K562 (cell line): ENCODE measurements at regions not wholly inside any gene's neighbourhood (a gene's known extent, or its start where the extent isn't known, plus 50 kb on each side); places are given as distances from the start of the nearest gene placed in this dataset.

Source experiments
- ATAC-seq: fragments of 200-7000 bp; cut with Tn5 transposase; 3 replicates; pipeline ENCODE4 v1.9.1; 2020; ENCODE audit warnings: moderate library complexity
- BruUV-seq: library from RNA; stranded (reverse); fragments of 400-500 nt; replicated peaks from 2 replicates; lab custom pipeline; 2021; lab: Mats Ljungman, UMichigan
- CTCF ChIA-PET: fragments of 300-600 bp; formaldehyde crosslinking; extraction: SDS; loops from one replicate; lab custom pipeline; 2021; ENCODE audit warnings: low intra/inter-chr PET ratio; lab: Yijun Ruan, JAX
- POLR2A ChIA-PET: fragments of 300-600, 350-650 bp; sonication (Branson Sonifier 250); formaldehyde crosslinking; extraction: SDS; loops from one replicate; lab custom pipeline; 2021; ENCODE audit warnings: antibody characterized with exemption, inconsistent platforms; lab: Yijun Ruan, JAX
- DNase-seq, 4 experiments: peaks; one replicate each; pipeline versions ENCODE4 v3.0.0 to v3.0.0-alpha.2; 2011 to 2018; ENCODE audit warnings: low spot score in 3 of 4, mixed read lengths in 3 of 4; ENCODE audit errors: extremely low read depth in 1 of 4
- FAIRE-seq: peaks from 2 replicates; lab custom pipeline; 2011; peaks lifted over from hg19 to GRCh38; lab: Jason Lieb, UNC
- H2AFZ ChIP-seq: 2 replicates; pipeline ENCODE4 v1.6.0; 2011; ENCODE audit warnings: low read depth, low read length, control low read depth, inconsistent platforms
- H3K27ac ChIP-seq: fragments of 200-600 bp; 3 replicates; pipeline ENCODE4 v1.8.0; 2011; ENCODE audit warnings: low read depth, mild to moderate bottlenecking, control low read depth, inconsistent platforms, low read length, moderate library complexity, mixed read lengths; ENCODE audit errors: extremely low read depth
- H3K27me3 ChIP-seq, 2 experiments: fragments of 300-600 bp in 1 of 2; 2 replicates in 1 of 2; 3 replicates in 1 of 2; pipeline versions ENCODE4 v1.6.0 to v1.8.0; 2011; ENCODE audit warnings: inconsistent platforms in 2 of 2, low read length in 2 of 2, mild to moderate bottlenecking in 1 of 2, mixed read lengths in 1 of 2, moderate library complexity in 1 of 2; ENCODE audit not compliant: control insufficient read depth in 2 of 2, insufficient read depth in 2 of 2
- H3K36me3 ChIP-seq: fragments of 300-600 bp; 3 replicates; pipeline ENCODE4 v1.8.0; 2011; ENCODE audit warnings: mild to moderate bottlenecking, low read length, inconsistent platforms; ENCODE audit not compliant: control insufficient read depth, insufficient read depth
- H3K4me1 ChIP-seq, 2 experiments: fragments of 200-600 bp in 1 of 2; replicated peaks in 1 of 2; 2 replicates in 1 of 2; 3 replicates in 1 of 2; pipeline versions ENCODE4 v1.5.1 to v1.8.0; 2011; ENCODE audit warnings: inconsistent platforms in 2 of 2, low read length in 2 of 2, mild to moderate bottlenecking in 1 of 2, mixed read lengths in 1 of 2, moderate library complexity in 1 of 2; ENCODE audit not compliant: control insufficient read depth in 2 of 2, insufficient read depth in 2 of 2
- H3K4me2 ChIP-seq: 2 replicates; pipeline ENCODE4 v1.6.1; 2011; ENCODE audit warnings: low read length, control low read depth, inconsistent platforms, mixed read lengths; ENCODE audit not compliant: insufficient read depth
- H3K4me3 ChIP-seq: fragments of 200-600 bp; sonication (generic), shearing (Covaris generic); 2 replicates; pipeline ENCODE4 v1.5.1; 2016; ENCODE audit warnings: control low read depth, inconsistent platforms
- H3K79me2 ChIP-seq: fragments of 200-600 bp; 3 replicates; pipeline ENCODE4 v1.8.0; 2011; ENCODE audit warnings: low read length, inconsistent platforms; ENCODE audit not compliant: control insufficient read depth, insufficient read depth
- H3K9ac ChIP-seq, 2 experiments: 2 replicates each; pipeline versions ENCODE4 v1.6.0 to v1.6.1; 2011; ENCODE audit warnings: low read depth in 2 of 2, low read length in 2 of 2, control low read depth in 1 of 2, inconsistent platforms in 1 of 2, mild to moderate bottlenecking in 1 of 2, mixed read lengths in 1 of 2; ENCODE audit not compliant: insufficient read depth in 1 of 2
- H3K9me1 ChIP-seq: one replicate; pipeline ENCODE4 v1.6.0; 2011; ENCODE audit warnings: inconsistent platforms, mild to moderate bottlenecking, low read length, moderate library complexity; ENCODE audit not compliant: control insufficient read depth, insufficient read depth
- H3K9me3 ChIP-seq: replicated peaks from 2 replicates; pipeline ENCODE4 v1.5.1; 2011; ENCODE audit warnings: low read depth, low read length, inconsistent platforms; ENCODE audit not compliant: control insufficient read depth, insufficient read depth
- H4K20me1 ChIP-seq: replicated peaks from 2 replicates; pipeline ENCODE4 v1.6.1; 2011; ENCODE audit warnings: low read length, inconsistent platforms, mixed read lengths; ENCODE audit not compliant: control insufficient read depth, insufficient read depth
- ARID3B ChIP-seq: fragments of 250-450 bp; sonication (Bioruptor Pico); IDR thresholded peaks from 2 replicates; pipeline ENCODE4 v1.4.0; 2020; ENCODE audit warnings: borderline replicate concordance
- KLF13 ChIP-seq: fragments of 450-650 bp; IDR thresholded peaks from 2 replicates; pipeline ENCODE4 v1.6.1; 2016; ENCODE audit warnings: missing genetic modification characterization, low read depth, mild to moderate bottlenecking, missing compliant biosample characterization, moderate library complexity, borderline replicate concordance
- NBN ChIP-seq: fragments of 450-650 bp; IDR thresholded peaks from 2 replicates; pipeline ENCODE4 v1.6.1; 2016; ENCODE audit warnings: low read depth, mild to moderate bottlenecking
- NR4A1 ChIP-seq, 2 experiments: fragments of 250-450 bp in 1 of 2; fragments of 450-650 bp in 1 of 2; sonication (Bioruptor Pico) in 1 of 2; IDR thresholded peaks; 2 replicates each; pipeline versions ENCODE4 v1.4.0 to v1.6.1; 2016 to 2020; ENCODE audit warnings: mild to moderate bottlenecking in 2 of 2, missing compliant biosample characterization in 1 of 2, missing genetic modification characterization in 1 of 2, moderate library complexity in 1 of 2
- PPARD ChIP-seq: fragments of 250-450 bp; sonication (Bioruptor Pico); IDR thresholded peaks from 2 replicates; pipeline ENCODE4 v1.8.0; 2022; ENCODE audit warnings: inconsistent platforms, mild to moderate bottlenecking, moderate library complexity
- ZNF316 ChIP-seq: fragments of 450-650 bp; IDR thresholded peaks from 2 replicates; pipeline ENCODE4 v1.6.1; 2016
- ZNF583 ChIP-seq: fragments of 250-450 bp; sonication (Bioruptor Pico); IDR thresholded peaks from 2 replicates; pipeline ENCODE4 v1.4.0; 2020
- WGBS: fragments of 100-300 bp; shearing (Covaris generic); methylation state at CpG from one replicate; pipeline ENCODE4 v1.1.6; 2016; ENCODE audit warnings: low coverage, mixed read lengths; ENCODE audit not compliant: insufficient coverage; ENCODE audit errors: missing lambda C conversion rate; 5-methylcytosine and 5-hydroxymethylcytosine counted together
- in situ Hi-C: fragments of 300-500 bp; cut with MboI; formaldehyde crosslinking; loops from 4 replicates; pipeline ENCODE4 v1.15.0; 2018; ENCODE audit warnings: inconsistent platforms, mixed read lengths
- intact Hi-C: fragments of 100-400 bp; cut with micrococcal nuclease; formaldehyde crosslinking; loops from 2 replicates; pipeline ENCODE4 v1.14.2; 2022
- TF ChIP-seq, protein P1 (sequence below), 2 experiments: fragments of 450-650 bp in 1 of 2; sonication (generic) in 1 of 2; formaldehyde crosslinking in 1 of 2; IDR thresholded peaks; 2 replicates each; pipeline versions ENCODE4 v1.7.1 to v1.9.0; 2016 to 2022; ENCODE audit warnings: inconsistent platforms in 1 of 2, mild to moderate bottlenecking in 1 of 2, missing genetic modification reagents in 1 of 2
- TF ChIP-seq, protein P2 (sequence below): fragments of 450-650 bp; formaldehyde crosslinking; IDR thresholded peaks from 2 replicates; pipeline ENCODE4 v1.4.0; 2020; ENCODE audit warnings: mild to moderate bottlenecking, moderate library complexity

- no peak overlapping the region for H3K4me2 ChIP-seq
- H3K9me3 ChIP-seq = no peaks in the 10 kb centered on the region
- no peak overlapping the region for H2AFZ ChIP-seq
- ChIA-PET POLR2A (no interaction called here), CTCF (no interaction called here)
- no peaks in the 10 kb centered on the region for H3K79me2 ChIP-seq
- H3K9me1 ChIP-seq = no peaks in the 10 kb centered on the region
- H3K4me3 ChIP-seq = no peak overlapping the region
- no peaks in the 10 kb centered on the region for H3K27me3 ChIP-seq
- H3K27ac ChIP-seq = no peak overlapping the region
- no peak for FAIRE-seq
- intact Hi-C loops = no loop called here
- WGBS = 0% methylated on average over 1 of the region's 1 CpG
- H3K4me1 ChIP-seq = no peaks in the 10 kb centered on the region
- DNase-seq = no peak
- no peak for ATAC-seq
- no peaks in the 10 kb centered on the region for H4K20me1 ChIP-seq
- no peaks in the 10 kb centered on the region for H3K36me3 ChIP-seq
- no TSS peak for BruUV-seq
- in situ Hi-C loops = loop anchor here (25.0 kb wide), 1 partner anchor 591 kb away; no protein-coding TSS in a partner anchor
- no peak overlapping the region for H3K9ac ChIP-seq
- TF ChIP-seq NBN (no peak), ARID3B (CRISPR knock-in tag) (no peak), PPARD (CRISPR knock-in tag) (no peak), ZNF316 (peak; percentile 33; the same call in 1 of the 2 replicates), ZNF583 (CRISPR knock-in tag) (no peak), KLF13 (tag) (no peak), NR4A1 (CRISPR knock-in tag; IDR thresholded peaks at IDR 0.05) (no peak), NR4A1 (tag; IDR thresholded peaks at IDR 0.05) (no peak)
- TF ChIP-seq, protein P1, sequence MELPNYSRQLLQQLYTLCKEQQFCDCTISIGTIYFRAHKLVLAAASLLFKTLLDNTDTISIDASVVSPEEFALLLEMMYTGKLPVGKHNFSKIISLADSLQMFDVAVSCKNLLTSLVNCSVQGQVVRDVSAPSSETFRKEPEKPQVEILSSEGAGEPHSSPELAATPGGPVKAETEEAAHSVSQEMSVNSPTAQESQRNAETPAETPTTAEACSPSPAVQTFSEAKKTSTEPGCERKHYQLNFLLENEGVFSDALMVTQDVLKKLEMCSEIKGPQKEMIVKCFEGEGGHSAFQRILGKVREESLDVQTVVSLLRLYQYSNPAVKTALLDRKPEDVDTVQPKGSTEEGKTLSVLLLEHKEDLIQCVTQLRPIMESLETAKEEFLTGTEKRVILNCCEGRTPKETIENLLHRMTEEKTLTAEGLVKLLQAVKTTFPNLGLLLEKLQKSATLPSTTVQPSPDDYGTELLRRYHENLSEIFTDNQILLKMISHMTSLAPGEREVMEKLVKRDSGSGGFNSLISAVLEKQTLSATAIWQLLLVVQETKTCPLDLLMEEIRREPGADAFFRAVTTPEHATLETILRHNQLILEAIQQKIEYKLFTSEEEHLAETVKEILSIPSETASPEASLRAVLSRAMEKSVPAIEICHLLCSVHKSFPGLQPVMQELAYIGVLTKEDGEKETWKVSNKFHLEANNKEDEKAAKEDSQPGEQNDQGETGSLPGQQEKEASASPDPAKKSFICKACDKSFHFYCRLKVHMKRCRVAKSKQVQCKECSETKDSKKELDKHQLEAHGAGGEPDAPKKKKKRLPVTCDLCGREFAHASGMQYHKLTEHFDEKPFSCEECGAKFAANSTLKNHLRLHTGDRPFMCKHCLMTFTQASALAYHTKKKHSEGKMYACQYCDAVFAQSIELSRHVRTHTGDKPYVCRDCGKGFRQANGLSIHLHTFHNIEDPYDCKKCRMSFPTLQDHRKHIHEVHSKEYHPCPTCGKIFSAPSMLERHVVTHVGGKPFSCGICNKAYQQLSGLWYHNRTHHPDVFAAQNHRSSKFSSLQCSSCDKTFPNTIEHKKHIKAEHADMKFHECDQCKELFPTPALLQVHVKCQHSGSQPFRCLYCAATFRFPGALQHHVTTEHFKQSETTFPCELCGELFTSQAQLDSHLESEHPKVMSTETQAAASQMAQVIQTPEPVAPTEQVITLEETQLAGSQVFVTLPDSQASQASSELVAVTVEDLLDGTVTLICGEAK (IDR thresholded peaks at IDR 0.05) = no peak
- TF ChIP-seq, protein P1 (CRISPR knock-in tag; IDR thresholded peaks at IDR 0.05) = no peak
- TF ChIP-seq, protein P2, sequence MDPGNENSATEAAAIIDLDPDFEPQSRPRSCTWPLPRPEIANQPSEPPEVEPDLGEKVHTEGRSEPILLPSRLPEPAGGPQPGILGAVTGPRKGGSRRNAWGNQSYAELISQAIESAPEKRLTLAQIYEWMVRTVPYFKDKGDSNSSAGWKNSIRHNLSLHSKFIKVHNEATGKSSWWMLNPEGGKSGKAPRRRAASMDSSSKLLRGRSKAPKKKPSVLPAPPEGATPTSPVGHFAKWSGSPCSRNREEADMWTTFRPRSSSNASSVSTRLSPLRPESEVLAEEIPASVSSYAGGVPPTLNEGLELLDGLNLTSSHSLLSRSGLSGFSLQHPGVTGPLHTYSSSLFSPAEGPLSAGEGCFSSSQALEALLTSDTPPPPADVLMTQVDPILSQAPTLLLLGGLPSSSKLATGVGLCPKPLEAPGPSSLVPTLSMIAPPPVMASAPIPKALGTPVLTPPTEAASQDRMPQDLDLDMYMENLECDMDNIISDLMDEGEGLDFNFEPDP = no peak
Observed at GRCh38 chr13:73403355-73404120, 344.7 kb downstream of the KLF5 start.
